Urinary bladder (tissue), 3 donors: ENCODE measurements at regions not wholly inside any gene's neighbourhood (a gene's known extent, or its start where the extent isn't known, plus 50 kb on each side); places are given as distances from the start of the nearest gene placed in this dataset.

Source experiments
- DNase-seq: peaks from one replicate; pipeline ENCODE4 v3.0.0-alpha.2; 2015; ENCODE audit errors: extremely low spot score
- H3K27ac ChIP-seq: one replicate; pipeline ENCODE4 v1.5.1; 2013; ENCODE audit warnings: low read depth, mild to moderate bottlenecking, moderate library complexity
- H3K36me3 ChIP-seq: one replicate; pipeline ENCODE4 v1.6.1; 2013; ENCODE audit warnings: mild to moderate bottlenecking, moderate library complexity; ENCODE audit not compliant: insufficient read depth
- H3K4me1 ChIP-seq: one replicate; pipeline ENCODE4 v1.6.1; 2013; ENCODE audit warnings: mild to moderate bottlenecking, moderate library complexity; ENCODE audit not compliant: insufficient read depth
- H3K4me3 ChIP-seq: one replicate; pipeline ENCODE4 v1.5.1; 2013; ENCODE audit warnings: low read depth, low read length
- WGBS: extraction: QIAGEN DNeasy Blood & Tissue Kit; methylation state at CpG from one replicate; pipeline ENCODE4 v1.1.7; 2013; 5-methylcytosine and 5-hydroxymethylcytosine counted together
- donor health status: healthy with polysubstance abuse.
- donor health status: healthy.

GRCh38 chr6:220721-221475, 71.4 kb upstream of the DUSP22 start:
- DNase-seq: no peak
- WGBS: 56% methylated on average over 16 of the region's 16 CpGs

GRCh38 chr6:221531-222349, 70.5 kb upstream of the DUSP22 start:
- H3K27ac ChIP-seq: no peak overlapping the region
- DNase-seq: no peak
- 65% methylated on average over 14 of the region's 14 CpGs for WGBS
- H3K4me1 ChIP-seq: no peaks in the 10 kb centered on the region
- H3K36me3 ChIP-seq: no peaks in the 10 kb centered on the region
- H3K4me3 ChIP-seq: no peak overlapping the region

More at GRCh38 chr6:220721-221475, 71.4 kb upstream of the DUSP22 start:
- Histone ChIP-seq H3K27ac (no peak overlapping the region), H3K36me3 (no peaks in the 10 kb centered on the region), H3K4me3 (no peak overlapping the region), H3K4me1 (no peaks in the 10 kb centered on the region)

GRCh38 chr6:222468-222867, 69.8 kb upstream of the DUSP22 start:
- no peak overlapping the region for H3K4me3 ChIP-seq
- no peaks in the 10 kb centered on the region for H3K36me3 ChIP-seq
- no peak overlapping the region for H3K27ac ChIP-seq
- no peak for DNase-seq
- WGBS: 79% methylated on average over 5 of the region's 5 CpGs
- no peaks in the 10 kb centered on the region for H3K4me1 ChIP-seq

GRCh38 chr6:223136-223535, 69.2 kb upstream of the DUSP22 start:
- Histone ChIP-seq H3K27ac (no peak overlapping the region), H3K4me1 (no peaks in the 10 kb centered on the region), H3K4me3 (no peak overlapping the region), H3K36me3 (no peaks in the 10 kb centered on the region)
- no peak for DNase-seq
- 64% methylated on average over 9 of the region's 9 CpGs for WGBS

- no peak overlapping the region for H3K27ac ChIP-seq
- DNase-seq: no peak
- no peaks in the 10 kb centered on the region for H3K36me3 ChIP-seq
- H3K4me3 ChIP-seq: no peak overlapping the region
- H3K4me1 ChIP-seq: no peaks in the 10 kb centered on the region
- 87% methylated on average over 12 of the region's 12 CpGs for WGBS
Observed at GRCh38 chr6:223763-224162, 68.5 kb upstream of the DUSP22 start.

GRCh38 chr6:224350-224749, 67.9 kb upstream of the DUSP22 start:
- no peak overlapping the region for H3K27ac ChIP-seq
- no peaks in the 10 kb centered on the region for H3K4me1 ChIP-seq
- no peak overlapping the region for H3K4me3 ChIP-seq
- 94% methylated on average over 13 of the region's 13 CpGs for WGBS
- no peaks in the 10 kb centered on the region for H3K36me3 ChIP-seq
- no peak for DNase-seq

- Histone ChIP-seq H3K4me3 (no peak overlapping the region), H3K27ac (no peak overlapping the region), H3K36me3 (no peaks in the 10 kb centered on the region), H3K4me1 (no peaks in the 10 kb centered on the region)
- whole genome bisulfite sequencing: 75% methylated on average over 20 of the region's 20 CpGs
- DNase-seq: no peak
Observed at GRCh38 chr6:225121-225721, 67.1 kb upstream of the DUSP22 start.

- DNase-seq: no peak
- H3K27ac ChIP-seq: no peak overlapping the region
- no peaks in the 10 kb centered on the region for H3K4me1 ChIP-seq
- WGBS: 84% methylated on average over 17 of the region's 17 CpGs
- no peak overlapping the region for H3K4me3 ChIP-seq
- no peaks in the 10 kb centered on the region for H3K36me3 ChIP-seq
Observed at GRCh38 chr6:225907-226306, 66.4 kb upstream of the DUSP22 start.

GRCh38 chr6:226516-227073, 65.7 kb upstream of the DUSP22 start:
- no peaks in the 10 kb centered on the region for H3K36me3 ChIP-seq
- H3K4me3 ChIP-seq: no peak overlapping the region
- H3K4me1 ChIP-seq: no peaks in the 10 kb centered on the region
- DNase-seq: no peak
- 93% methylated on average over 6 of the region's 6 CpGs for WGBS
- no peak overlapping the region for H3K27ac ChIP-seq

- no peaks in the 10 kb centered on the region for H3K4me1 ChIP-seq
- no peak overlapping the region for H3K27ac ChIP-seq
- H3K4me3 ChIP-seq: no peak overlapping the region
- DNase-seq: no peak
- 87% methylated on average over 17 of the region's 17 CpGs for WGBS
- no peaks in the 10 kb centered on the region for H3K36me3 ChIP-seq
Observed at GRCh38 chr6:227074-227782, 65.1 kb upstream of the DUSP22 start.

- Histone ChIP-seq H3K4me1 (no peaks in the 10 kb centered on the region), H3K36me3 (no peaks in the 10 kb centered on the region), H3K27ac (no peak overlapping the region), H3K4me3 (no peak overlapping the region)
- WGBS: 79% methylated on average over 9 of the region's 9 CpGs
- DNase-seq: no peak
Observed at GRCh38 chr6:227812-228338, 64.4 kb upstream of the DUSP22 start.

- WGBS: 80% methylated on average over 15 of the region's 15 CpGs
Observed at GRCh38 chr6:228881-229651, 63.2 kb upstream of the DUSP22 start.

More at GRCh38 chr6:228881-229651, 63.2 kb upstream of the DUSP22 start:
- no peak overlapping the region for H3K27ac ChIP-seq
- no peak for DNase-seq
- no peak overlapping the region for H3K4me3 ChIP-seq
- no peaks in the 10 kb centered on the region for H3K4me1 ChIP-seq
- no peaks in the 10 kb centered on the region for H3K36me3 ChIP-seq
